GM12872 (cell line): ENCODE measurements at regions not wholly inside any gene's neighbourhood (a gene's known extent, or its start where the extent isn't known, plus 50 kb on each side); places are given as distances from the start of the nearest gene placed in this dataset.

ENCODE experiments used
- CTCF ChIP-seq: IDR thresholded peaks from 3 replicates; pipeline ENCODE4 v1.5.1; 2011; ENCODE audit warnings: low read depth, mild to moderate bottlenecking, low read length, moderate library complexity; ENCODE audit not compliant: insufficient read depth

GRCh38 chr1:117683571-117684285, 77.9 kb downstream of the TENT5C start:
- TF ChIP-seq CTCF = no peak

GRCh38 chr1:117685936-117686806, 80.3 kb downstream of the TENT5C start:
- peak; percentile 55 for TF ChIP-seq CTCF

- no peak for TF ChIP-seq CTCF
Observed at GRCh38 chr1:117686907-117687306, 81.1 kb downstream of the TENT5C start.

GRCh38 chr1:117689997-117690625, 84.3 kb downstream of the TENT5C start:
- no peak for TF ChIP-seq CTCF

GRCh38 chr1:117691942-117692341, 86.1 kb downstream of the TENT5C start:
- no peak for TF ChIP-seq CTCF

GRCh38 chr1:117694543-117694942, 88.7 kb downstream of the TENT5C start:
- no peak for TF ChIP-seq CTCF

GRCh38 chr1:117695796-117696490, 90.1 kb downstream of the TENT5C start:
- TF ChIP-seq CTCF = no peak
